Spleen (tissue), 7 donors: ENCODE measurements at regions not wholly inside any gene's neighbourhood (a gene's known extent, or its start where the extent isn't known, plus 50 kb on each side); places are given as distances from the start of the nearest gene placed in this dataset.

Experiments used
- POLR2A ChIP-seq, 3 donors: fragments of 450-650 bp; IDR thresholded peaks; one replicate each; pipeline ENCODE4 v1.5.1; 2017; ENCODE audit warnings: antibody characterized with exemption in 3 of 3, mild to moderate bottlenecking in 1 of 3
- POLR2AphosphoS5 ChIP-seq, 3 donors: sonication (generic); formaldehyde crosslinking; IDR thresholded peaks; one replicate each; pipeline ENCODE4 v1.5.1; 2017; ENCODE audit warnings: antibody characterized with exemption in 3 of 3
- TF ChIP-seq, protein P1 (sequence below), 11 experiments: fragments of 200-600 bp in 7 of 11; fragments of 450-650 bp in 4 of 11; sonication (generic) in 4 of 11; IDR thresholded peaks in 8 of 11; conservative IDR thresholded peaks in 3 of 11; 1 replicate in 7 of 11; 2 replicates in 4 of 11; pipeline versions ENCODE4 v1.4.0 to v1.8.0; 2016 to 2021; ENCODE audit warnings: antibody characterized with exemption in 11 of 11, inconsistent platforms in 4 of 11, mild to moderate bottlenecking in 1 of 11
- donor health status: DM: no; HTN: no; CAD: no; lungs with moderate emphysema.
- donor health status: DM: no; HTN: no; CAD: no.
- donor health status: DM: no; HTN: no; CAD: no.

DNA sequence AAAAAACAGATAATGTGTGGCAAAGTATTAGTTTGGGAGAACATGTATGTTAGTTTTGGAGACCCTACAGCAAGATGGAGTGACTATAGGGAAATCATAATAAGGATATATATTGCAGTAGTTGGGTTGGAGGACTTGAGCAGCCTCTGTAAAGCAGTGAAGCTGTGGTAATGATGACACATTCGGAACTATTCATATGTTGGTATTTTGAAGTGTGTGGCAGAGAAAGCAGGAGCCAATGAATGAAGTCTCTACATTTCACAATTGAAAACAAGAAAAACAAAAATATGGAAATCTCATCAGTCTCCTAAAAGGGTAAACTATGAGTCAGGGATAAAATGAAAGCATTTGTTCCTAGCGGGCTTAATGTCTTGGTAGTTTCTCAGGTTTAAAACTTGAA is 645.9 kb downstream of the OTOL1 start:
- TF ChIP-seq, protein P1, sequence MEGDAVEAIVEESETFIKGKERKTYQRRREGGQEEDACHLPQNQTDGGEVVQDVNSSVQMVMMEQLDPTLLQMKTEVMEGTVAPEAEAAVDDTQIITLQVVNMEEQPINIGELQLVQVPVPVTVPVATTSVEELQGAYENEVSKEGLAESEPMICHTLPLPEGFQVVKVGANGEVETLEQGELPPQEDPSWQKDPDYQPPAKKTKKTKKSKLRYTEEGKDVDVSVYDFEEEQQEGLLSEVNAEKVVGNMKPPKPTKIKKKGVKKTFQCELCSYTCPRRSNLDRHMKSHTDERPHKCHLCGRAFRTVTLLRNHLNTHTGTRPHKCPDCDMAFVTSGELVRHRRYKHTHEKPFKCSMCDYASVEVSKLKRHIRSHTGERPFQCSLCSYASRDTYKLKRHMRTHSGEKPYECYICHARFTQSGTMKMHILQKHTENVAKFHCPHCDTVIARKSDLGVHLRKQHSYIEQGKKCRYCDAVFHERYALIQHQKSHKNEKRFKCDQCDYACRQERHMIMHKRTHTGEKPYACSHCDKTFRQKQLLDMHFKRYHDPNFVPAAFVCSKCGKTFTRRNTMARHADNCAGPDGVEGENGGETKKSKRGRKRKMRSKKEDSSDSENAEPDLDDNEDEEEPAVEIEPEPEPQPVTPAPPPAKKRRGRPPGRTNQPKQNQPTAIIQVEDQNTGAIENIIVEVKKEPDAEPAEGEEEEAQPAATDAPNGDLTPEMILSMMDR (IDR thresholded peaks at IDR 0.05 in 8 of 11, conservative IDR thresholded peaks at IDR 0.05 in 3 of 11) = no peak
- no peak for TF ChIP-seq POLR2A (IDR thresholded peaks at IDR 0.05)
- no peak for TF ChIP-seq POLR2AphosphoS5 (IDR thresholded peaks at IDR 0.05)
